Fibroblast of gingiva (primary cell): ENCODE measurements at regions not wholly inside any gene's neighbourhood (a gene's known extent, or its start where the extent isn't known, plus 50 kb on each side); places are given as distances from the start of the nearest gene placed in this dataset.
"Not testable (repeated sequence)": the region's sequence is repeated elsewhere in the genome, so short reads cannot be mapped to it uniquely, and the experiment has no call there.

Source experiments
- DNase-seq: peaks from one replicate; pipeline ENCODE4 v3.0.0-alpha.2; 2011; ENCODE audit warnings: low read depth

DNA sequence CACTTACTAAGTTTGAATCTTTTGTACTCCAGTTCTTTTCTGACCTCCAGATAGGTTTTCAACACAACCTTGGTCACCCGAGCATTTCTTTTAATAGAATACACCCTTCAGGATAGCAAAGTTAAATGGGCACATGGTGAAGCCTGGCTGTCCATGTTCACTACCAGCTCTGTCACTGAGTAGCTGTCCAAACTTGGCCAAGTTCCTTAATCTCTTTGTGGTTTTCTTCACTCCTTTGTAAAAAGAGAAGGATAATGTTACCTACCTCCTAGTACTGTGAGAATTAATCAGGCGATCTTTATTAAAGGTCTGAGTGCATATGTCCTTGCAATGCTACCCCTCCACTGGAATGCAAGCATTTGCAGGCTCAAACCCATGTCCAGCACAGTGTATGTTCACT lies 128.1 kb upstream of the PTPRZ1 start:
- DNase-seq = no peak

DNA sequence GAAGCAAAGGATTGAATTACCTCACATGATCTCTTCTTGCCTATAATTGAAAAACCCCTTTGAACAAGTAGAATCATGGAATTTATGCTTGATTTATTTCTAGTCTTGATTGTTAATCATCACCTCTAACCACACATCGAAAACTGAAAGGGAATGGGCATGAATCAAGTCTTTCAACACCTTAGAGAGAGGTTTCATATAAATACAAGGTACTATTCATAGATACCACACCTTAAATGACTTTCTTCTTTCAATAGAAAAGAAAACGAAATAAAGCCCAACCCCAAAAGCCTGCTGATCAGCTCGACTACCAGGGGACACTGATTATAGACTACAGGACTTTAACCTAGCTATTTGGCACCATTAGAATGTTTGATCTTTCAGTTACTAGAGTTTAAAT lies 128.6 kb upstream of the PTPRZ1 start:
- DNase-seq = no peak

DNA sequence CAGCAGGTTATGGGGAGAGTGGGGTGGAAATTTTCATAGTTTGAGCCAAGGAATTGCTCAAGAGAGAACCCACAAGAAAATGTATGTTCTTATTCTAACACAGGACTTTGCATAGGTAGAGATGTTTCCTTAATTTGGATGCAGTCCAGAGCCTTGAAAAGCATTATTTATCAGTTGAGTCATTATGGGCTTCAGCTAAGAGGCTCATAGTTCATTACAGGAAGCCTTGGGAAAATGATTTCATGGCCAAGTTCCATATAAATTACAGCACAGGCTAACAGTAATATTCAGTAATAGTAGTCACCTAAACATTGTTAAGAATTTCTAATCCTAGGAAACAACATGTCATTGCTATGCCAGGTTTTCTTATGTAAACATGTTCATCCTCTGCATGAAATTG lies 131.1 kb upstream of the PTPRZ1 start:
- DNase-seq = no peak

DNA sequence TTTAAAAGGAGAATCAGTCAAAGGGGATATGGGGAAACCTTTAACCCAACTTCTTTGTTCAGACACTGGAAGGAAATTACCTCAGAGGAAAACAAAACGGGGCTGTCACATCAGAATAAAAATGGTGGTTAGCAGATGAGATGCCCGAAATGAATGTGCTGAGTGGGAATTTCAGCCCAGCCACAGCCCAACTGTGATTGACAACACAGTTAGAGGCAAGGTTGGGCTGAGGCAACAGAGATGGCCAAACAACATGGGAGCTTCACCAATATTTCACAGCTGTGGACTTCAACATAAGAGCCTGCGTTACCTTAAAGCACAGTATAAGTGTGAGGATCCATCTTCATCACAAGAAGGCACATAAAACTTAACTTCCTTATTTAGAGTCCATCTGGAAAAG lies 133.5 kb upstream of the PTPRZ1 start:
- no peak for DNase-seq

DNA sequence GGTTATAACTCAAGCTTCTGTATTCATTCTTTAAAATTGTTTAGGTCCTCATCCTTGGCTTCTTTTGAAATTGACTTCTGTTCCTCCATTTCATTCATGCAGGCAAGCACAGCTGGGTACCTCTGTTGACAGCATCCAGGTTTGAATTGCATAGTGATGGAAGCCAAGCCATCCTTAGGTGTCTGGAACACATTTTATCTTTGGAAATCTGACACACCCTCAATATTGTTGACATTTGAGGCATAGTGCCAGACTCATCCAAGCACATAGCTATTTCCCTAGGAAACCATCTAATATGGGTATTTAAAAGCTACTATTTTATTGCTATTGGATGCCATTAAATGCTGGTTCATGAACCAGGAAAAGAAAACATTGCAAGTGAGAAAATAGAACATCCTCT lies 142.1 kb upstream of the PTPRZ1 start:
- no peak for DNase-seq

DNA sequence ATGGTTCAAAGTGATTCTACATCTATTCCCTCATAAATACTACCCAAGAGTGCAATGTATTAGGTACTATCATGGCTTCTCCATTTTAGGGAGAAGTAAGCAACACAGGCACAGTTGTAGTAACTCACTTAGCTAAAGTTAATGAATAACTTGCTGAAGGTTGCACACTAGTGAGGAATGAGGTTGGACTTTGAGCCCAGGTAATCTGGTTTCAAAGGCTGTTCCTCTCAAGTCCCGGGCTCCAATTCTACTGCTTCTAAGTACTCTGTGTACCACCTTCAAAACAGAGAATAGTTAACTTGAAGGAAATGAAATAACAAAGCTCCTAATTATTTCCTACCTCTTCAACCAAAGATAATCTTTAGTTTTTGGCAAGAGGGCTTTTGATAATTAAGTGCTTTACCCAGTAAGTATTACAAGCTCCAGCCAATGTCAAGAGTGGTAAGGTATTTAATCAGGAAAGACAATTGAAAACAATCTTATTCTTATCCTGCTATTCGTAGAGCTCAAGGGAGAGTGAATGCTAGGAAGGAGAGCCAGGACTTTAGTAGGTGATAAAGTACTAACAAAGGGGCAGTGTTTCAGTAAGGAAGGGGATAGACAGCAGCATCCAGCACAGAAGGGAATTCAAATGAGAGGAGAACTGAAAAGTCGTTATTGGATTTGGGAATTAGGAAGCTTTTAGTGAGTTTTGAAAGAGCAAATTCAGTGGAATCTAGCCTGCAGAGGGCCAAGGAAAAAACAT lies 158.2 kb upstream of the PTPRZ1 start:
- DNase-seq = no peak

DNA sequence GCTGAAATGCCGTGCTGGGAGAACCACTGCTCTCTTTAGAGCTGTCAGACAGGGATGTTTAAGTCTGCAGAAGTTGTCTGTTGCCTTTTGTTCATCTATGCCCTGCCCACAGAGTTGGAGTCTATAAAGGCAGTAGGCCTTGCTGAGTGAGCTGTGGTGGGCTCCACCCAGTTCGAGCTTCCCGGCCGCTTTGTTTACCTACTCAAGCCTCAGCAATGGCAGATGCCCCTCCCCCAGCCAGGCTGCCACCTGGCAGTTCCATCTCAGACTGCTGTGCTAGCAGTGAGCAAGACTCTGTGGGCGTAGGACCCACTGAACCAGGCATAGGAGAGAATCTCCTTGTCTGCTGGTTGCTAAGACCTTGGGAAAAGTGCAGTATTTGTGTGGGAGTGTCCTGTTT lies 160.0 kb upstream of the PTPRZ1 start:
- DNase-seq = not testable (repeated sequence)

DNA sequence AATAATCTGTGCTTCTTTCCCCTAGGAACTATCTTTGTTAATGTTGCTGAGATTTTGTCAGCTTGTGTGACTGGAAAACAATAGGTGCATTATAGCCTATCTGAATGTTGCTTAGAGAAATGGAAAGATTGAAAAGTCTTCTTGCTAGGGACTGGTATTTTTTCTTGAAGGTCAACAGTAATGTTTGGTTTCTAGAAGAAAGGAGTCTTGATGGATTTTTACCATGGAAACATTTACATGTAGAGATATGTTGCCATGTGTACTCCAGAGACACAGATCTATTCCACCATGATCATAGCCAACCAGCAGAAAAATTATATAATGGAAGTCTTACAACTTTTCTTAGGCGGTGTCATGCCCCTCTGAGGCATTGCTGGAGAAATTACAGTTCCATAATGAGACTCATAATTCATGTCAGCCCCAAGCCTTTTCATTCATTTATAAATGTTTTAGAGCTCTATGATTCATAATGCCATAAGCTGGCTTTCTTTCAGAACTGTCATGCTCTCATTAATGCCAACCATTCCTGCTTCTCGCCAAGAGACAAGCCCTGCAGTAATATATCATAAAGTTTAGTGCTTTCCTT lies 175.1 kb upstream of the PTPRZ1 start:
- DNase-seq = no peak

DNA sequence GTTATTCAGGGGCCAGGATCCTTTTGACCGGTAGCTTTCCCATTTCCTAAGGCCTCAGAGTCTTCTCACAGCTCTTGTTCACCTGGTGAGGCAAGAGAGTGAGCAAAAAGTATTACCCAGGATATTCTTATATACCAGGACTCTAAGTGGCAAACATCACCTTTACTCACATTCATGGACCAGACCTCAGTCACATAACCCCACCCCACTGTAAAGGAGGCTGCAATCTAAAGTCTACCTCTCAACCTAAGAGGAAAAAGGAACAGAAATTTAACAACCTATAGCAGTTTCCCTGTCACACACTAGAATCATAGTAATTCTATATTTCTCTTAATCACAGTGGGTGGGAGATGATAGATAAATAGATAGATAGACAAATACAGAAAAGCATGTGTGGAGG lies 176.0 kb upstream of the PTPRZ1 start:
- no peak for DNase-seq

DNA sequence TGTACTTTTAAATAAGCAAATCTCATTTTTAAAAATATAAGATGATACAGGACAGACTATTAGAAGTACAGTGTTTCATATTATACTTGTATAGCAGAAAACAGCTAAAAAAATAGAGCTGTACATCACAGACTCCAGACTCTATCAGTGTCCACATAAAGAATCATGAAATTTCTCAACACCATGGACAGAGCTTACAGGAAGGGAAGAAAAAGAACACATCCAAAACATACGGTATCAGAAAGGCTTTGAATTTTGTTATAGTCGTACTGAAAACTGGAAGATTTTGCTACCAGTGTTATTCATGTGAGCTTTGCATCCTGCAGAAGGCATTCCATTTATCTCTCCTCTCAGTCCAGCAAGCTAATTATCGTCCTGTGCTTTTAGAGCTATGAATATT lies 183.2 kb upstream of the PTPRZ1 start:
- DNase-seq = no peak

DNA sequence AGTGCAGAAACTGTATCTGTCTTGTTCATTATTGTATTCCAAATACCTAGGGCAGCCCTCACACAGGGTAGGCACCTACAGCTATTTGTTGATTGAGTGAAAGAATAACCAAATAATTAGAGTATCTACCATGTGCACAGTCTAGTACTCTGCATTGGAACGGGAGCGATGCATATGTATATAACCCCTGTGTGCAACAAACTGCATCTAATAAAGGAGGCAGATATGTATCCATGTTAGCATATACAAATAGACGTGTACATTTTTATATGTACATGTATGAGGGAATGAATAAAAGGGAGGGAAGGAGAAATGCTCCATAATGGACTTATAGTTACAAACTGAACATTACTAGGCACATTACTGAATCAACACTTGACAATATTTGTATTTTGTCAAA lies 191.3 kb upstream of the PTPRZ1 start:
- DNase-seq = no peak

DNA sequence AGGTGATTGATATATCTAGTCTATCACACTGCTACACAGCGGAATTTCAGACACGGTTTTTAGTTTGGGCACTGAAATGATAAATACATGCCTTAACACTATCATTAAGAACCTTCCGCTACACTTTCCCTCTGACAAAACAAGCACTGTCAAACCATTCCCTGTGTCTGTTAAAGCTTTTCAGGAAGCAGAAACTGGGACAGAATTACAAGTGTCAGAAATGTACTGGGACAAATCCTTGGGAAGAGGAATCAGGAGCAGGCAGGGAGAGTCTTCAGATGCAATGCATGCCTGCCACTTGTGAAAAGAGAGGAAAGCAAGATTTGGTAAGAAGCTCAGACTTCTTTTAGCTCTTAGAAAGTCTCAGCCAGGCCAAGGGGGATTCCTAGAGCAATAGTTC lies 196.8 kb upstream of the PTPRZ1 start:
- no peak for DNase-seq

DNA sequence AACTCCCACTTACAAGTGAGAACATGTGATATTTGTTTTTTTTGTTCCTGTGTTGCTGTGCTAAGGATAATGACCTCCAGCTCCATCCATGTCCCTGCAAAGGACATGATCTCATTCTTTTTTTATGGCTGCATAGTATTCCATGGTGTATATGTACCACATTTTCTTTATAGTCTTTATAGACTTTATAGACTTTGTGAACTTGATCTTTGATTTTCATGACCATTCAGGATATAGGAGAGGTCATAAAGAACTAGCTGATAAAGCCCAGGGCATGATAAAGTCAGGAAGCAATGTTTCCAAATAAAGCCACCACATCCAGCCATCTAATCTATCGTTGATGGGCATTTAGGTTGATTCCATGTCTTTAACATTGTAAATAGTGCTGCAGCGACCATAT lies 198.5 kb upstream of the PTPRZ1 start:
- not testable (repeated sequence) for DNase-seq

DNA sequence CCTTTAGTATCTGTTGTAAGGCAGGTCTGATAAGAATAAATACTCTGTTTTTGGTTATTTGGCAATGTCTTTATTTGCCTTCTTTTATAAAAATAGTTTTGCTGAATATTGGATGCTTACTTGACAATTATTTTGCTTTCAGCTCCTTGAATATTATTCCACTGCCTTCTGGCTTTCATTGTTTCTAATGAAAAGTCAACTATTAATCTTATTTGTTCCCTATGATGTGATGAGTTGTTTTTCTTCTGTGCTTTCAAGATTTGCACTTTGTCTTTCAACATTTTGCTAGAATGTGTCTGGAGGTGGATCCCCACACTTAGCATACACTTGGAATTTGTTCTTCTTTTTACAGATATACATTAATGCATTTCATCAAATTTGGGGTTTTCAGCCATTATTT lies 203.8 kb upstream of the PTPRZ1 start:
- no peak for DNase-seq

DNA sequence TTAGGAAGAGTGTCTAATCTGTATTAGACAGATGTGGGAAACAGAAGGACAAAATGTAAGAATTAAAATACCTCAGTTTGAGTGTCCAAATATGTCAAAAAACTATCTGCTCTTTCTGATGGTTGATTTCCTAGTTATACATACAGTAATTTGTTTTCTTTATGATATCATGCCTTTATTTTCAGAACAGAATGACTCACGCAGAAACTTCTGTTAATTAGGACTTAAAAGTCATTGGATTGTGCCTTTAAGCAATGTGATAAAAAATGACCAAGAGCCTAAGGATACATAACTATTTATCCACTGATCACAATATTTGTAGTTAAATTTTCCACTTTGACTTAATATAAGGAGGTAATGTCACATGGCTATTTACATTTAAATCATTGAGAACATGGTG lies 206.7 kb upstream of the PTPRZ1 start:
- DNase-seq = no peak

DNA sequence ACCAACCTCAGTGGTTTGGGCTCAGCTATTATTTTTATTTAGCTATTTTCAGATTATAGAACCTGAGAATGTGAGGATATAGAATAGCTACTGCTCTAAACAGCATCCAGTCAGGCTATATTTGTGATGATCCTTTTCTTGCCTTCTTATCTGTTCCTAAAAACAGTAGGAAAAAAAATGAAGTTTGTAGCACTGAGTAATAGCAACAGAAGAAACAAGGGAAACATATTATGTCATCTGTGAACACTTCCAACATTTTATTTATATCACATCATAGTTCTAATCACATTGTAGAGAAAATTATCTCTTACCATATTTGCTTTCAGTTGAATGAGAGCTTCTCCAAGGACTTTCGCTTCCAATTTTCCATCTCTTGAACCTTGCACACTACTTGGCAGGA lies 229.6 kb upstream of the PTPRZ1 start:
- no peak for DNase-seq

DNA sequence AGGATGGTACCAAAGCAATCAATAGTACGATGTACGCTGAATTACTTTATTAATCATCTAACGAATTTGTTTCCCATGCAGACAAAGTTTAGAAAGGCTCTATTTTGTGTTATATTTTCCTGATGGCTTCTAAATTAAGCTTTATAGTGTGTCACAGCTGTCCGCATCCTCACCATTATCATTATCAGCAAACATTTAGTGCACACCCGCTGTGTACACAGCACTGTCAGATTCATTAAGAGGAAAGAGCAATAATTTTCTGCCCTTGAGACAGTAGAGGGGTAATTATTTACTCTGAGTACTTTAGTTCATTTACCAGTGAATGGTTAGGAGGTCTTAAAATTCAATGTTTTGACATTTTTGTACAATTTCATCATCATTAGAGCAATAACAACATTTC lies 233.3 kb upstream of the PTPRZ1 start:
- no peak for DNase-seq

DNA sequence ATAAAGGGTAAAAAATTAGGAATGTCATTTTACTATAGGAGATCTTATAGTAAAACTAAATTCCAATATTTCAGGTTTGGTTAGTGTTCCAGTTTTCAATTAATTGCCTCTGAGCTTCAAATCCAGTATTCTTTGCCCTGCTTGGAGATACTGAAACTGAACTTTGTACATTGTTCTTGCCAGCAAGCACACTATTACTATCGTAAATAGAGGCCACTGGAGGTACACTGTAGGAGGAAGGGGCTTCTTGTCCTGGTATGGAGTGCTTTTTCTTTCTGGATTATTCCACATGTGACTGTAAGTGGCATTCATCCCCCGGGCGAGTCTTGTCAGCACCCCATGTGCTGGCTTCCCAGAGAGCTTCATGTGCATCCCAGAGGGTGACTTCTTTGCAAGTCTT lies 234.7 kb upstream of the PTPRZ1 start:
- DNase-seq = no peak

DNA sequence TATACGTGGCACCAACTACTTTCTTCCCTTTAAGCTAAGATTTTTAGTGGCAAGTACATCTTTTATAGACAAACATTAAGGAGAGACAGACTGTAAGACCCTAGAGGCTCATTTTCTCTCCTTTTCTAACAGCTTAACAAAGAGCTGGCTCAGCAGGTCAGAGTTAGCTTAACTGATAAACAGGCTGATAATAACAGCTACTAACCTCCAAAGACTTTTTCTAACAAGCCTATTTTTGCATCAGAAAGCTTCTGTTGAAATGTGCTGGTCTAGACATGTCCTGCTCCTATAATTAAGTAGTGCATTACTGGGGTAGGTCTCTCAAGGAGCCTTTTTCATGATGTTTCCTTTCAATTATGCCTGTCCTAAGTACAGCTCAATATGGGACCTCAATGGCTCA lies 238.2 kb upstream of the FAM3C start:
- DNase-seq = no peak

DNA sequence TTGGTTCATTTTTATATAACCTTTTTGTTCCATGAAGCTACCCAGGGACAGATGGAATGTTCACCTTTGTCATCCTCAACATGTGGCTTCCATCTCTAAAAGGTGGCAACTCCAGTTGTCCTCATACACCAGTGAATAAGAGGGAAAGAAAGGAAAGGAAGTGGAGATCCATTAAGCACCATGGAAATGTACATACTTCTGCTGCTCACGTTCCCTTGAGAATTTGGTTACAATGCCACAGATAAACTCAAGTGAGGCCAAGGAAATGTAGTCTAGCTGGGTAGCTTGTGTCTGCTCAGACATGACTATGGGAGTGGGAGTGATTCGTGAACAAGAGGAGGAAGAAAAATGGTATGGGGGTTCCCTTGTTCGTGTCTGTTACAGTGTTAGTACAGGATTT lies 237.1 kb upstream of the FAM3C start:
- no peak for DNase-seq

DNA sequence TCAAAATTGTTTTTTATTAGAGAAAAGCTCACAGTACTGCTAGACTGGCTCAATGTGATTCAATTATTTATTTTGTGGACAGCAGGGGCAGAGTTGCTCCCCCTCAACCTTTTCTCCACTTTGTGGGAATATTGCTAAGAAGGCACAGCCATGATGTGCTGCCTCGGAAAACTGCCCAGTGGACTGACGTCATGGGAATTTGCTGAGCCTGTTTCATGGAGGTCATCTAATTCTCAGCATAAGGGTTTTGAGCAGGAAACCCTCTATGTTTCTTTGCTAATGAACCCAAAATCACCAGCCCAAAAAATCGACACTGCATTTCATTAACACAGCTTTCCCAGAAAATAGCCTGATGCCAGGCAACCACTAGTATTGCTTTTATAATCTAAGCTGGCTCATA lies 228.8 kb upstream of the FAM3C start:
- DNase-seq = no peak

DNA sequence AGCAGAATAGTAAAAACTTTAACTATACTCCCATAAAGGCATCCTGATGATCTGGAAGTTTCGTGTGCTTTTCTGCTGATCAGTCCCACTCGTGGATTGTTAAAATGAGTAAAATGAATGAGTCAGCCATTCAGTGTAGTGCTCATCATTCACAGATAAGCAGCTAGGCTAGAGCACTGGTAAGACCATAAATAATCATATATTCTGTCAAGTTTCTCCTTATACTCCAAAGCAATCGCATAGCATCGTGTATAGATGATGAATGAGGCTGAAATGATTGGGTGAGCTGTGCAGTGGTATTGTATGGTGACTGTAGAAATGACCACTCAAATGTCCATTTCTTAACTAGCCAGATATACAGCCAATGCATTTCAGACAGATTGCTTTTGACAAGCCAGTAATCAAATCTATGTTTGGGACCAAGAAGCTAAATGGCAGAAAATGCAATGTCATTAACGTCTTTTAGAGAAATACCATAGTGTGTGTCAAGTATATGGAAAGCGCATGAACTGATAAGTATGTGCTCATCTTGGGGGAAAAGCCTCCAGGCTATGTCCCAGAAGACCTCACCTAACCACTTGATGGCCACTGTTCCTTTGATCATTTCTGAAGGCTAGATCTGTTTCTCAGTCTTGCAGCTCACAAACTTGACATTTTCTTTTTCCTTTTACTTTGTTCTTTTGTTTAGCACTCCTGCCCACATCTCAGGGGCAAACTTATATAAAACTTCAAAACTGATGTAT lies 227.2 kb upstream of the FAM3C start:
- DNase-seq = no peak

DNA sequence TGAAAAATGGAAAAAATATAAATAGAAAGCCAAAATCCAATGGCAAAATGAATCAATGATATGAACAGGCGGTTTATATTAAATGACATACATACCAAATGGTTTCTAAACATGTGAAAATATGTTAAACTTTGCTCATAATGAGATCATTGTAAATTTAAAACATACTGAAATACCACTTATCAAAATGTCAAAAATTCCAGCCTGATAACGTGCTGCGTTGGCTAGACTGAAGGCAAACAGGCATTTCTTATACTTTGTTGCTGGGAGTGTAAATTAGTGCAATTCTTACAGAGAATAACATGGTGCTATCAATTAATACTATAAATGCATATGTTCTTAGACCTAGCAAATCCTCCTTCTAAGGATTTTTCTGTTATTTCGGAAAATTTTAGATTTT lies 225.8 kb upstream of the FAM3C start:
- DNase-seq = no peak
